ENCODE measurements at regions not wholly inside any gene's neighbourhood (a gene's known extent, or its start where the extent isn't known, plus 50 kb on each side); places are given as distances from the start of the nearest gene placed in this dataset.

GRCh38 chr4:177681902-177682301, 239.7 kb upstream of the AGA start:
- TF ChIP-seq YY1 (IDR thresholded peaks at IDR 0.05; ENCODE audit: insufficient read depth, insufficient read length) (no peak), ZNF274 (IDR thresholded peaks at IDR 0.05; ENCODE audit: low read depth, low read length) (no peak)

Data from NT2/D1 (cell line).